PC-3 (cell line): ENCODE measurements at regions not wholly inside any gene's neighbourhood (a gene's known extent, or its start where the extent isn't known, plus 50 kb on each side); places are given as distances from the start of the nearest gene placed in this dataset.

Experiments used
- EZH2 ChIP-seq: fragments of 300-600 bp; sonication (generic); IDR thresholded peaks from one replicate; pipeline ENCODE4 v1.6.1; 2017; ENCODE audit warnings: antibody characterized with exemption, mild to moderate bottlenecking, low read length; ENCODE audit not compliant: unreplicated experiment
- EZH2phosphoT487 ChIP-seq: fragments of 300-600 bp; sonication (generic); IDR thresholded peaks from 2 replicates; pipeline ENCODE4 v1.6.1; 2018; ENCODE audit warnings: mild to moderate bottlenecking, antibody characterized with exemption, low read length, borderline replicate concordance
- TF ChIP-seq, protein P1 (sequence below): fragments of 300-600 bp; sonication (generic); conservative IDR thresholded peaks from 2 replicates; pipeline ENCODE4 v1.5.1; 2017; ENCODE audit warnings: antibody characterized with exemption, low read depth, mild to moderate bottlenecking, low read length

DNA sequence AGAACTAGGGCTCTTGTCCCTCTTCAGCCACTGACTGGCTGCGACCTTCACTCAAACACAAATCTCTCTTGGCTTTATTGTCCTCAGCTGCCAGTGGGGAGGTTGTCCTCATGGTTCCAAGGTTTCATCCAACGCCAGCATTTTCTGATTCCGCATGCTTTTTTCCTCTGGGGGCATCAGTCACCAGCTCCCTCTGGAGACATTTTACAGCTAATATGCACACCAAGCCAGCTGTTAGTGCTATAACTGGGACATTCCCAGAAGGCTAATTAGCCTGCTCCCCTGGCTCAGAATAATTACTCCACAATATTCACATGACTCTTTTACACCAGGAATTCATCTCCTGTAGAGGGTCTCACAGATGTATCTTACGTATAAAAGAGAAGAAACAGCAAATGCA lies 193.6 kb upstream of the ANKRD55 start:
- TF ChIP-seq, protein P1, sequence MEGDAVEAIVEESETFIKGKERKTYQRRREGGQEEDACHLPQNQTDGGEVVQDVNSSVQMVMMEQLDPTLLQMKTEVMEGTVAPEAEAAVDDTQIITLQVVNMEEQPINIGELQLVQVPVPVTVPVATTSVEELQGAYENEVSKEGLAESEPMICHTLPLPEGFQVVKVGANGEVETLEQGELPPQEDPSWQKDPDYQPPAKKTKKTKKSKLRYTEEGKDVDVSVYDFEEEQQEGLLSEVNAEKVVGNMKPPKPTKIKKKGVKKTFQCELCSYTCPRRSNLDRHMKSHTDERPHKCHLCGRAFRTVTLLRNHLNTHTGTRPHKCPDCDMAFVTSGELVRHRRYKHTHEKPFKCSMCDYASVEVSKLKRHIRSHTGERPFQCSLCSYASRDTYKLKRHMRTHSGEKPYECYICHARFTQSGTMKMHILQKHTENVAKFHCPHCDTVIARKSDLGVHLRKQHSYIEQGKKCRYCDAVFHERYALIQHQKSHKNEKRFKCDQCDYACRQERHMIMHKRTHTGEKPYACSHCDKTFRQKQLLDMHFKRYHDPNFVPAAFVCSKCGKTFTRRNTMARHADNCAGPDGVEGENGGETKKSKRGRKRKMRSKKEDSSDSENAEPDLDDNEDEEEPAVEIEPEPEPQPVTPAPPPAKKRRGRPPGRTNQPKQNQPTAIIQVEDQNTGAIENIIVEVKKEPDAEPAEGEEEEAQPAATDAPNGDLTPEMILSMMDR, result no peak
- TF ChIP-seq EZH2 (no peak), EZH2phosphoT487 (no peak)
